ENCODE measurements at regions not wholly inside any gene's neighbourhood (a gene's known extent, or its start where the extent isn't known, plus 50 kb on each side); places are given as distances from the start of the nearest gene placed in this dataset.

DNA sequence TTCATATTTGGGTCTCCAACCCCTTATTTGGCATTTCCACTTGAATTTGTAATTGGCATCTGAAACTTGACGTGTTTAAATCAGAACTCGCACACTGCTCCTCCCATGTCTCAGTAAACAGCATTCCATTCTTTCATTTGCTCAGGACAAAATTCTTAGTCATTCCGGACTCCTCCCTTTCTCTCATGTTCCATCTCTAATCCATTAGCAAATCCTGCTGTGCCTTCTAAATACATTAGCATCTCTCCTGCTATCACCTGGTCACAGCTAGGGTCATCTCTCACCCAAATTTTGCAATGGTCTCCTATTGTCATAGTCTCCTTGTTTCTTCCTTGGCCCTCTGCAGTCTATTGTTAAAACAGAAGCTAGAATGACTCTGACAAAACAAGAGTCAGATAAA is 119.9 kb upstream of the CADPS start:
- TF ChIP-seq, protein P1, sequence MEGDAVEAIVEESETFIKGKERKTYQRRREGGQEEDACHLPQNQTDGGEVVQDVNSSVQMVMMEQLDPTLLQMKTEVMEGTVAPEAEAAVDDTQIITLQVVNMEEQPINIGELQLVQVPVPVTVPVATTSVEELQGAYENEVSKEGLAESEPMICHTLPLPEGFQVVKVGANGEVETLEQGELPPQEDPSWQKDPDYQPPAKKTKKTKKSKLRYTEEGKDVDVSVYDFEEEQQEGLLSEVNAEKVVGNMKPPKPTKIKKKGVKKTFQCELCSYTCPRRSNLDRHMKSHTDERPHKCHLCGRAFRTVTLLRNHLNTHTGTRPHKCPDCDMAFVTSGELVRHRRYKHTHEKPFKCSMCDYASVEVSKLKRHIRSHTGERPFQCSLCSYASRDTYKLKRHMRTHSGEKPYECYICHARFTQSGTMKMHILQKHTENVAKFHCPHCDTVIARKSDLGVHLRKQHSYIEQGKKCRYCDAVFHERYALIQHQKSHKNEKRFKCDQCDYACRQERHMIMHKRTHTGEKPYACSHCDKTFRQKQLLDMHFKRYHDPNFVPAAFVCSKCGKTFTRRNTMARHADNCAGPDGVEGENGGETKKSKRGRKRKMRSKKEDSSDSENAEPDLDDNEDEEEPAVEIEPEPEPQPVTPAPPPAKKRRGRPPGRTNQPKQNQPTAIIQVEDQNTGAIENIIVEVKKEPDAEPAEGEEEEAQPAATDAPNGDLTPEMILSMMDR (IDR thresholded peaks at IDR 0.05), result no peak
- no peak for TF ChIP-seq POLR2AphosphoS5 (IDR thresholded peaks at IDR 0.05; ENCODE audit: low read depth, low read length)

All from Panc1 (cell line).